Lower leg skin (tissue), 3 donors: ENCODE measurements at regions not wholly inside any gene's neighbourhood (a gene's known extent, or its start where the extent isn't known, plus 50 kb on each side); places are given as distances from the start of the nearest gene placed in this dataset.

Experiments used
- CTCF ChIP-seq, 3 donors: fragments of 450-650 bp; IDR thresholded peaks; one replicate each; pipeline ENCODE4 v1.5.1; 2016; ENCODE audit warnings: antibody characterized with exemption in 3 of 3, mild to moderate bottlenecking in 3 of 3, moderate library complexity in 2 of 3
- POLR2A ChIP-seq, 2 donors: fragments of 450-650 bp; IDR thresholded peaks; one replicate each; pipeline ENCODE4 v1.6.1; 2016 to 2017; ENCODE audit warnings: antibody characterized with exemption in 2 of 2, mild to moderate bottlenecking in 1 of 2, moderate library complexity in 1 of 2

GRCh38 chr1:238141353-238141752 is 250.6 kb upstream of the ZP4 start:
- no peak for TF ChIP-seq CTCF (IDR thresholded peaks at IDR 0.05)
- TF ChIP-seq POLR2A (IDR thresholded peaks at IDR 0.05), result no peak
